GM10248 (cell line): ENCODE measurements at regions not wholly inside any gene's neighbourhood (a gene's known extent, or its start where the extent isn't known, plus 50 kb on each side); places are given as distances from the start of the nearest gene placed in this dataset.

ENCODE experiments used
- CTCF ChIA-PET: fragments of 300-600 bp; sonication (Branson Sonifier 250); formaldehyde crosslinking; extraction: SDS; loops from one replicate; lab custom pipeline; 2021; ENCODE audit warnings: antibody characterized with exemption; lab: Yijun Ruan, JAX
- POLR2A ChIA-PET: fragments of 350-650 bp; sonication (Branson Sonifier 250); formaldehyde crosslinking; extraction: SDS; loops from one replicate; lab custom pipeline; 2020; ENCODE audit warnings: antibody characterized with exemption; lab: Yijun Ruan, JAX
- DNase-seq: peaks from one replicate; pipeline ENCODE4 v3.0.0; 2012; ENCODE audit errors: extremely low spot score
- TF ChIP-seq, protein P1 (sequence below): IDR thresholded peaks from 2 replicates; pipeline ENCODE4 v1.5.1; 2012; ENCODE audit warnings: mild to moderate bottlenecking, low read depth; ENCODE audit errors: extremely low read depth, missing control alignments, control extremely low read depth

DNA sequence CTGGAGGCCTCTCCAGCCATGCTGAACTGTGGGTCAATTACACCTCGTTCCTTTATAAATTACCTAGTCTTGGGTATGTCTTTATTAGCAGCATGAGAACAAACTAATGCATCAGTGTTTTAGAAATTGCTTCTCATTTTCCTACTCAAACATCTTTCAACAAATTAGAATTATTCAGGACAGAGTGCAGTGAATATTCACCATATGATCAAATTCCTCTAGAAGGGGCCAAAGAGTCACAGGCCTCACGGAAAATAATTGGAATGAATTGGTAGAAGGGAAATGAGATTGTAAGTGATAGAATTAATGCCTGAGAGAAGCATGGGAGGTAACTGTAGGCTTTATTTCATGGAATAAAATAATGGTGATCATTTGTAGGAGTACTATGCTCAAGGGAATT, 50.5 kb upstream of the CDH11 start:
- ChIA-PET CTCF (no interaction called here), POLR2A (no interaction called here)
- DNase-seq: no peak
- TF ChIP-seq, protein P1, sequence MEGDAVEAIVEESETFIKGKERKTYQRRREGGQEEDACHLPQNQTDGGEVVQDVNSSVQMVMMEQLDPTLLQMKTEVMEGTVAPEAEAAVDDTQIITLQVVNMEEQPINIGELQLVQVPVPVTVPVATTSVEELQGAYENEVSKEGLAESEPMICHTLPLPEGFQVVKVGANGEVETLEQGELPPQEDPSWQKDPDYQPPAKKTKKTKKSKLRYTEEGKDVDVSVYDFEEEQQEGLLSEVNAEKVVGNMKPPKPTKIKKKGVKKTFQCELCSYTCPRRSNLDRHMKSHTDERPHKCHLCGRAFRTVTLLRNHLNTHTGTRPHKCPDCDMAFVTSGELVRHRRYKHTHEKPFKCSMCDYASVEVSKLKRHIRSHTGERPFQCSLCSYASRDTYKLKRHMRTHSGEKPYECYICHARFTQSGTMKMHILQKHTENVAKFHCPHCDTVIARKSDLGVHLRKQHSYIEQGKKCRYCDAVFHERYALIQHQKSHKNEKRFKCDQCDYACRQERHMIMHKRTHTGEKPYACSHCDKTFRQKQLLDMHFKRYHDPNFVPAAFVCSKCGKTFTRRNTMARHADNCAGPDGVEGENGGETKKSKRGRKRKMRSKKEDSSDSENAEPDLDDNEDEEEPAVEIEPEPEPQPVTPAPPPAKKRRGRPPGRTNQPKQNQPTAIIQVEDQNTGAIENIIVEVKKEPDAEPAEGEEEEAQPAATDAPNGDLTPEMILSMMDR: no peak
